PC-3 (cell line): ENCODE measurements at regions not wholly inside any gene's neighbourhood (a gene's known extent, or its start where the extent isn't known, plus 50 kb on each side); places are given as distances from the start of the nearest gene placed in this dataset.

Experiments used
- ATAC-seq: fragments of 200-7000 bp; cut with Tn5 transposase; 2 replicates; pipeline ENCODE4 v1.9.1; 2020; ENCODE audit warnings: mild to moderate bottlenecking, moderate library complexity
- BruUV-seq: library from RNA; stranded (reverse); fragments of 400-500 nt; replicated peaks from 2 replicates; lab custom pipeline; 2021; lab: Mats Ljungman, UMichigan
- CTCF ChIA-PET: fragments of 300-600 bp; sonication (Branson Sonifier 250); formaldehyde crosslinking; loops from one replicate; lab custom pipeline; 2022; ENCODE audit warnings: antibody characterized with exemption; lab: Charles Lee
- POLR2A ChIA-PET: fragments of 300-600 bp; sonication (Branson Sonifier 250); formaldehyde crosslinking; loops from one replicate; lab custom pipeline; 2022; ENCODE audit warnings: antibody characterized with exemption; ENCODE audit not compliant: unreplicated experiment; lab: Charles Lee
- DNase-seq: peaks from one replicate; pipeline ENCODE4 v3.0.0-alpha.2; 2015
- H2AFZ ChIP-seq: fragments of 300-600 bp; sonication (generic); 2 replicates; pipeline ENCODE4 v1.6.0; 2016; ENCODE audit warnings: antibody characterized with exemption, low read length
- H3F3A ChIP-seq: fragments of 300-600 bp; sonication (generic); one replicate; pipeline ENCODE4 v1.6.0; 2017; ENCODE audit warnings: antibody characterized with exemption, low read length, control low read depth, mild to moderate bottlenecking; ENCODE audit not compliant: unreplicated experiment
- H3K27ac ChIP-seq: fragments of 300-600 bp; sonication (generic); 2 replicates; pipeline ENCODE4 v1.5.1; 2016; ENCODE audit warnings: mild to moderate bottlenecking, low read length
- H3K27me3 ChIP-seq: fragments of 300-600 bp; sonication (generic); 2 replicates; pipeline ENCODE4 v1.6.1; 2016; ENCODE audit warnings: low read length, mixed read lengths
- H3K36me3 ChIP-seq: fragments of 300-600 bp; sonication (generic); 2 replicates; pipeline ENCODE4 v1.6.1; 2016; ENCODE audit warnings: low read depth, mixed run types, low read length, mixed read lengths
- H3K4me1 ChIP-seq: fragments of 300-600 bp; sonication (generic); 2 replicates; pipeline ENCODE4 v1.5.1; 2016; ENCODE audit warnings: low read length; ENCODE audit not compliant: insufficient read depth
- H3K4me2 ChIP-seq: fragments of 300-600 bp; sonication (generic); 2 replicates; pipeline ENCODE4 v1.6.0; 2016; ENCODE audit warnings: low read length
- H3K4me3 ChIP-seq: fragments of 300-600 bp; sonication (generic); 2 replicates; pipeline ENCODE4 v1.5.1; 2016; ENCODE audit warnings: mild to moderate bottlenecking, low read length, mixed read lengths
- H3K79me2 ChIP-seq: fragments of 300-600 bp; sonication (generic); 2 replicates; pipeline ENCODE4 v1.6.1; 2017; ENCODE audit warnings: low read length, mixed read lengths
- H3K9ac ChIP-seq: fragments of 300-600 bp; sonication (generic); 2 replicates; pipeline ENCODE4 v1.6.0; 2016; ENCODE audit warnings: mild to moderate bottlenecking, low read length
- H3K9me2 ChIP-seq: fragments of 300-600 bp; sonication (generic); replicated peaks from 2 replicates; pipeline ENCODE4 v1.6.1; 2016; ENCODE audit warnings: mixed run types, low read length, mixed read lengths
- H3K9me3 ChIP-seq: fragments of 300-600 bp; sonication (generic); 2 replicates; pipeline ENCODE4 v1.6.1; 2016; ENCODE audit warnings: low read length, mixed read lengths
- H4K20me1 ChIP-seq: fragments of 300-600 bp; sonication (generic); 2 replicates; pipeline ENCODE4 v1.6.1; 2016; ENCODE audit warnings: low read length, mixed read lengths
- EZH2 ChIP-seq: fragments of 300-600 bp; sonication (generic); IDR thresholded peaks from one replicate; pipeline ENCODE4 v1.6.1; 2017; ENCODE audit warnings: antibody characterized with exemption, mild to moderate bottlenecking, low read length; ENCODE audit not compliant: unreplicated experiment
- EZH2phosphoT487 ChIP-seq: fragments of 300-600 bp; sonication (generic); IDR thresholded peaks from 2 replicates; pipeline ENCODE4 v1.6.1; 2018; ENCODE audit warnings: mild to moderate bottlenecking, antibody characterized with exemption, low read length, borderline replicate concordance
- intact Hi-C: fragments of 100-400 bp; cut with micrococcal nuclease; formaldehyde crosslinking; loops from 2 replicates; pipeline ENCODE4 v1.9.0; 2023
- TF ChIP-seq, protein P1 (sequence below): fragments of 300-600 bp; sonication (generic); conservative IDR thresholded peaks from 2 replicates; pipeline ENCODE4 v1.5.1; 2017; ENCODE audit warnings: antibody characterized with exemption, low read depth, mild to moderate bottlenecking, low read length

DNA sequence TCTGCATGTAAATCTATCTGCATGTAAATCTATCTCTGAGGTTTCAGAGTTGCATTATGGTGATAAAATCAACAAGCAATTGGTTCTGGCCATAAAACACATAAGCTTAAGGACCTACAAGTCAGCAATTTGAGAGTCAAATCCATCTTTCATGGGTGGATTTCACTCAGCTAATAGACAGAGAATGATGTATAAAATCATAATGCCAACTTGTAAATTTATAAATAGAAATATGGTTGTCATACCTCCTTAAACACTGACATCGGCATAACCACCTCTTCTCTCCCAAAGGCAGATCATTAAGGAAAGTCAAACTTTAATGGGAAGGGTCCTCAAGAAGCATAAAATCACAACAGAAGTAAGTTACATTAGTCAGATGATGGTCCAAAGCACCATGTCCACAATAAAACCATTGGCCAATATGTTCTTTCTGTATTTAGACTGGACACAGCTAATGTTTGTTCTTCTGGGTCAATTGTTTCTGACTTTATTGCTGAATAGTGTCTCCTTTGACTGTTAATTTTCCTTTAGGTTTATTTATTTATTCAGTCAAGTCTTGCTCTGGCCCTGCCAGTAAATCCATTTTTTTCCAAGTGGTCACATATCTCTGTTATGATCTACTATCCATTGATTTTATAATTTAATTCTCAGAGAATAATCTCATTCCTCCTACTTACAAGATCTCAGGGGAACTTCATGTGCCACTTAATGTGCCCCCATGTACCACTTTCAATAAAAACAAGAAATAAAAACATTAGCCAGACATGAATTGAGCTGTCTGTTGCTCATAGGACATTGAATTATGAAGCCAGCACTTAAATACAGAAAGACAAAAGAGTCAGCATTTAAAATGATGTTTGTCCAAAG, 382.9 kb upstream of the IRAK1BP1 start:
- POLR2A ChIA-PET, result interaction anchor here (0.6 kb wide), 1 partner anchor 9 kb away, joined by 6 read pairs; no protein-coding TSS in a partner anchor
- no peak overlapping the region for H3K9ac ChIP-seq
- no peak overlapping the region for H2AFZ ChIP-seq
- no peaks in the 10 kb centered on the region for H3K9me2 ChIP-seq
- no peaks in the 10 kb centered on the region for H3K4me1 ChIP-seq
- no peak for TF ChIP-seq EZH2phosphoT487
- no peak for TF ChIP-seq EZH2
- TF ChIP-seq, protein P1, sequence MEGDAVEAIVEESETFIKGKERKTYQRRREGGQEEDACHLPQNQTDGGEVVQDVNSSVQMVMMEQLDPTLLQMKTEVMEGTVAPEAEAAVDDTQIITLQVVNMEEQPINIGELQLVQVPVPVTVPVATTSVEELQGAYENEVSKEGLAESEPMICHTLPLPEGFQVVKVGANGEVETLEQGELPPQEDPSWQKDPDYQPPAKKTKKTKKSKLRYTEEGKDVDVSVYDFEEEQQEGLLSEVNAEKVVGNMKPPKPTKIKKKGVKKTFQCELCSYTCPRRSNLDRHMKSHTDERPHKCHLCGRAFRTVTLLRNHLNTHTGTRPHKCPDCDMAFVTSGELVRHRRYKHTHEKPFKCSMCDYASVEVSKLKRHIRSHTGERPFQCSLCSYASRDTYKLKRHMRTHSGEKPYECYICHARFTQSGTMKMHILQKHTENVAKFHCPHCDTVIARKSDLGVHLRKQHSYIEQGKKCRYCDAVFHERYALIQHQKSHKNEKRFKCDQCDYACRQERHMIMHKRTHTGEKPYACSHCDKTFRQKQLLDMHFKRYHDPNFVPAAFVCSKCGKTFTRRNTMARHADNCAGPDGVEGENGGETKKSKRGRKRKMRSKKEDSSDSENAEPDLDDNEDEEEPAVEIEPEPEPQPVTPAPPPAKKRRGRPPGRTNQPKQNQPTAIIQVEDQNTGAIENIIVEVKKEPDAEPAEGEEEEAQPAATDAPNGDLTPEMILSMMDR, result no peak
- H3K9me3 ChIP-seq, result no peaks in the 10 kb centered on the region
- H3K36me3 ChIP-seq, result no peaks in the 10 kb centered on the region
- H3K27me3 ChIP-seq, result no peaks in the 10 kb centered on the region
- H4K20me1 ChIP-seq, result no peaks in the 10 kb centered on the region
- H3K4me2 ChIP-seq, result no peak overlapping the region
- H3K27ac ChIP-seq, result no peak overlapping the region
- intact Hi-C loops, result no loop called here
- no peaks in the 10 kb centered on the region for H3F3A ChIP-seq
- no peaks in the 10 kb centered on the region for H3K79me2 ChIP-seq
- DNase-seq (no peak), ATAC-seq (no peak)
- CTCF ChIA-PET, result no interaction called here
- no TSS peak for BruUV-seq
- no peak overlapping the region for H3K4me3 ChIP-seq

DNA sequence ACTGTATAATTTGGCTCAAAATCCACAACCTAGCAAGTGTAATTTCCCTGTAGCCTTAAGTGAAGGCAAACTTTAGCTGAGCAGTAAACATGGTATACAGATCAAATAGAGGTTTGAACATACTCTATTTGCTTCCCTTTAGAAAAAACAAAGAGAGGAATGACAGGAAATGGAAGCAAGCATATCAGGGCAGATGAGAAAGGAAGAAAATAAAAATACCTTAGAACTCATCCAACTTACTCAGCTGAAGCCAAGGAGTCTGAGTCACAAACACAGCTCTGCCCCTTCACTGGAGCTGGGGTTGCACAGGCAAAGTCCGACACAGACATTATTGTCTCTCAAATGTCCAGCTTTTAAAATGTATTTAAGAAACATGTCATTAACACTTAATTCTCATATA, 379.9 kb upstream of the IRAK1BP1 start:
- no peak overlapping the region for H3K4me3 ChIP-seq
- H2AFZ ChIP-seq, result no peak overlapping the region
- H3K9ac ChIP-seq, result no peak overlapping the region
- no peaks in the 10 kb centered on the region for H3K36me3 ChIP-seq
- H3K79me2 ChIP-seq, result no peaks in the 10 kb centered on the region
- ATAC-seq, result no peak
- no TSS peak for BruUV-seq
- H3F3A ChIP-seq, result no peaks in the 10 kb centered on the region
- no peaks in the 10 kb centered on the region for H3K9me2 ChIP-seq
- TF ChIP-seq EZH2phosphoT487 (no peak), EZH2 (no peak)
- TF ChIP-seq, protein P1, result no peak
- no peak overlapping the region for H3K4me2 ChIP-seq
- POLR2A ChIA-PET, result no interaction called here
- no peaks in the 10 kb centered on the region for H3K9me3 ChIP-seq
- no peak overlapping the region for H3K27ac ChIP-seq
- H4K20me1 ChIP-seq, result no peaks in the 10 kb centered on the region
- no peaks in the 10 kb centered on the region for H3K27me3 ChIP-seq
- no peaks in the 10 kb centered on the region for H3K4me1 ChIP-seq
- intact Hi-C loops, result no loop called here
- CTCF ChIA-PET, result no interaction called here
- DNase-seq, result no peak

DNA sequence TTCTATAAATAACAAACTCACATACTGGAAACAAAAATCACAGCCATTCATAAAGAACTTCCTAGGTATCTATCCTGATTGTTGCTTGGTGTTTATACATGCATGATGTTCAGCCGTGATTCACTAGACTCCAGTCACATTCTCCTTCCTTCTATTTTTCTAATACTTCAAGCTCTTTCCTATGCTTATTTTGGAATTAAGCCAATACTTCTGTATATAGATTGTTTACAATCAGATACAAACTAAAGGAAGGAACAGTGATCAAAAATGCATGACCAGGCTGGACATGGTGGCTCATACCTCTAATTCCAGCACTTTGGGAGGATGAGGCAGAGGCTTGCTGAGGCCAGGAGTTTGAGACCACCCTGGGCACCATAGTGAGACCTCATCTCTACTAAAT, 377.5 kb upstream of the IRAK1BP1 start:
- no peak overlapping the region for H3K27ac ChIP-seq
- H3K4me3 ChIP-seq, result no peak overlapping the region
- ChIA-PET POLR2A (no interaction called here), CTCF (no interaction called here)
- no peaks in the 10 kb centered on the region for H3K27me3 ChIP-seq
- H3K9me3 ChIP-seq, result no peaks in the 10 kb centered on the region
- ATAC-seq (no peak), DNase-seq (no peak)
- TF ChIP-seq EZH2phosphoT487 (no peak), EZH2 (no peak)
- TF ChIP-seq, protein P1, result no peak
- H3K4me2 ChIP-seq, result no peak overlapping the region
- H3F3A ChIP-seq, result no peaks in the 10 kb centered on the region
- no peak overlapping the region for H3K9ac ChIP-seq
- no TSS peak for BruUV-seq
- no peaks in the 10 kb centered on the region for H3K9me2 ChIP-seq
- no peaks in the 10 kb centered on the region for H3K4me1 ChIP-seq
- H3K36me3 ChIP-seq, result no peaks in the 10 kb centered on the region
- no peaks in the 10 kb centered on the region for H3K79me2 ChIP-seq
- intact Hi-C loops, result no loop called here
- no peak overlapping the region for H2AFZ ChIP-seq
- no peaks in the 10 kb centered on the region for H4K20me1 ChIP-seq
